GM06990 (cell line): ENCODE measurements at regions not wholly inside any gene's neighbourhood (a gene's known extent, or its start where the extent isn't known, plus 50 kb on each side); places are given as distances from the start of the nearest gene placed in this dataset.

ENCODE experiments used
- DNase-seq: peaks from one replicate; pipeline ENCODE4 v3.0.0-alpha.2; 2011; ENCODE audit not compliant: insufficient read length; ENCODE audit errors: extremely low read depth
- H3K27me3 ChIP-seq: replicated peaks from 2 replicates; pipeline ENCODE4 v1.6.0; 2011; ENCODE audit warnings: low read length; ENCODE audit not compliant: control insufficient read depth, insufficient read depth
- H3K36me3 ChIP-seq: 2 replicates; pipeline ENCODE4 v1.5.1; 2011; ENCODE audit warnings: low read length; ENCODE audit not compliant: control insufficient read depth, insufficient read depth
- H3K4me3 ChIP-seq: replicated peaks from 2 replicates; pipeline ENCODE4 v1.5.1; 2011; ENCODE audit warnings: low read depth, mild to moderate bottlenecking, control low read depth, low read length
- TF ChIP-seq, protein P1 (sequence below): IDR thresholded peaks from 2 replicates; pipeline ENCODE4 v1.5.1; 2011; ENCODE audit warnings: low read length, control low read depth, mild to moderate bottlenecking, inconsistent platforms; ENCODE audit not compliant: insufficient read depth, poor library complexity, severe bottlenecking

- Histone ChIP-seq H3K4me3 (no peak overlapping the region), H3K27me3 (no peaks in the 10 kb centered on the region), H3K36me3 (no peaks in the 10 kb centered on the region)
- no peak for DNase-seq
- TF ChIP-seq, protein P1, sequence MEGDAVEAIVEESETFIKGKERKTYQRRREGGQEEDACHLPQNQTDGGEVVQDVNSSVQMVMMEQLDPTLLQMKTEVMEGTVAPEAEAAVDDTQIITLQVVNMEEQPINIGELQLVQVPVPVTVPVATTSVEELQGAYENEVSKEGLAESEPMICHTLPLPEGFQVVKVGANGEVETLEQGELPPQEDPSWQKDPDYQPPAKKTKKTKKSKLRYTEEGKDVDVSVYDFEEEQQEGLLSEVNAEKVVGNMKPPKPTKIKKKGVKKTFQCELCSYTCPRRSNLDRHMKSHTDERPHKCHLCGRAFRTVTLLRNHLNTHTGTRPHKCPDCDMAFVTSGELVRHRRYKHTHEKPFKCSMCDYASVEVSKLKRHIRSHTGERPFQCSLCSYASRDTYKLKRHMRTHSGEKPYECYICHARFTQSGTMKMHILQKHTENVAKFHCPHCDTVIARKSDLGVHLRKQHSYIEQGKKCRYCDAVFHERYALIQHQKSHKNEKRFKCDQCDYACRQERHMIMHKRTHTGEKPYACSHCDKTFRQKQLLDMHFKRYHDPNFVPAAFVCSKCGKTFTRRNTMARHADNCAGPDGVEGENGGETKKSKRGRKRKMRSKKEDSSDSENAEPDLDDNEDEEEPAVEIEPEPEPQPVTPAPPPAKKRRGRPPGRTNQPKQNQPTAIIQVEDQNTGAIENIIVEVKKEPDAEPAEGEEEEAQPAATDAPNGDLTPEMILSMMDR: no peak
Measured at GRCh38 chr2:65504201-65504600, 71.8 kb upstream of the SPRED2 start.

DNA sequence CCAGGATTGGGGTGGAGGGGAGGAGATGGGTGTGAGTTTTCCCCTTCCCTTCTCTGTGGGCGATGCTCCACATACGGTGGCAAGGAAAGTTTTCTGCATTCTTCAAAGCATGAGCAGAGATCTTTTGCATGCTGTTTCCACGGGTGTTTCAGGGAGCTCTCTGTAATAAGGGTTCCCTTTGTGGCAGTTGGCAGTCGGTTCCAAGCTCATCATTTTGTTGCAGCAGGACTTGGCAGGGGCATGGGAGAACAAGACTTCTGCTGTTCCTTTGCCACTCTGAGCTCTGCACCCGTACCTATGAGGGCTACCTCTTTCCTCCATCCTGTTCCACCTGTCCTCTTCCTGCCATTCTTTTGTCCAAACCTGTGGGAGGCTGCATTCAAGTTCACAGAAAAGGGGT is 71.3 kb upstream of the SPRED2 start:
- Histone ChIP-seq H3K36me3 (no peaks in the 10 kb centered on the region), H3K4me3 (no peak overlapping the region), H3K27me3 (no peaks in the 10 kb centered on the region)
- TF ChIP-seq, protein P1: no peak
- no peak for DNase-seq

GRCh38 chr2:65501836-65502235 is 69.4 kb upstream of the SPRED2 start:
- no peak overlapping the region for H3K4me3 ChIP-seq
- no peaks in the 10 kb centered on the region for H3K27me3 ChIP-seq
- no peaks in the 10 kb centered on the region for H3K36me3 ChIP-seq
- TF ChIP-seq, protein P1: no peak
- DNase-seq: no peak

DNA sequence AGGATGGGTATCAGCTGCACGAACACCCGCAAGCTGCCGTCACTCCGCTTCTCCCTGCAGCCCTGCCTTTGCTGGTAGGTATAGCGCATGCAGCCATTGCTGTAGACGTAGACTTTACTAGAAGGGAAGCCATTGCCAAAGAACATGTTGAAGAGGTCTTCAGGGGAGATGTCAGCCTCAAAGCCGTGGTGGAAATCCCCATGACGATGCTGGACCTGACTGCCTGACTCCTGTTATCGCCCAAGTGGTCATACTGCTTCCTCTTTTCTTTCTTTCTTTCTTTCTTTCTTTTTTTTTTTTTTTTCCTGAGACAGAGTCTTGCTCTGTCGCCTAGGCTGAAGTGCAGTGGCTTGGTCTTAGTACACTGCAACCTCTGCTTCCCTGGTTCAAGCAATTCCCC is 68.7 kb upstream of the SPRED2 start:
- DNase-seq: peak; percentile 71
- Histone ChIP-seq H3K36me3 (no peaks in the 10 kb centered on the region), H3K4me3 (no peak overlapping the region), H3K27me3 (no peaks in the 10 kb centered on the region)
- TF ChIP-seq, protein P1: no peak

DNA sequence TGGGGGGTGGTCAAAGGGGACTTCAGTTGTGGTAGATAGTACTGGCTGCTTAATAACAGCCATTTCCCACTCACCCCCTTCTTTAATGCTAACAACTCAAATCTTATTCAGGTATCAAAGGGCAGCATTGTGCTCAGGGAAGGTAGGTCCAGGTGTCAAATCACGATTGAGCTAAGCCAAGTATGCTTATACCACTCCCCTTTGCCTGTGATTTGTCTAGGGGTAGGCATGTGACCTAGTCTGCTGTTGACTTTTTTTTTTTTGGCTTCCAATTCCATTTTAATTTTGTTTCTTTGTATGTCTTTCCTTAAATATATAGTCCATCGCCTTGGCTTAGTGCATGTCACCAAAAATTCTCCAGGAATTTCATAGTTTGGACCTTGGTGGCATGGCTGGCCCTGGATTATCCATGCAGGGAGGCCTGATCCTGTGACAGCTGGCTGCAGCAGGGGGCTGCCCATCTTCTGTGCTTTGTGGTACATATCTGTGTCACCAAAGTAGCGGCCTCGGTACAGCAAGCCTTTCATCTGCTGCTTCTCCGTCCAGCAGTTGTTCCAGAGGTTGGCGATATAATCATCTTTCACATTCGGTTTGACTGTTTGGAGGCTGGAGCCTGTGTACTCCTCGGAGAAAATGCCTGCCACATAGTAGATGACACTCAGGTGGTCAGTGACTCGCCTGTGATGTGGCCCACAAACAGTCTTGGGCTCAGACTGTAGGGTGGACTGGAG is 68.1 kb upstream of the SPRED2 start:
- no peak for DNase-seq
- TF ChIP-seq, protein P1: no peak
- Histone ChIP-seq H3K36me3 (no peaks in the 10 kb centered on the region), H3K27me3 (no peaks in the 10 kb centered on the region), H3K4me3 (no peak overlapping the region)

- Histone ChIP-seq H3K27me3 (no peaks in the 10 kb centered on the region), H3K36me3 (no peaks in the 10 kb centered on the region), H3K4me3 (no peak overlapping the region)
- TF ChIP-seq, protein P1: no peak
- no peak for DNase-seq
Measured at GRCh38 chr2:65499216-65499615, 66.8 kb upstream of the SPRED2 start.
